ENCODE measurements at regions not wholly inside any gene's neighbourhood (a gene's known extent, or its start where the extent isn't known, plus 50 kb on each side); places are given as distances from the start of the nearest gene placed in this dataset.

- WGBS, 2 experiments (ENCODE audit: extremely low coverage in 2 of 2, insufficient read length in 1 of 2): 29% methylated on average over 1 of the region's 2 CpGs; no CpG with 5 or more reads in 1 of the 2 experiments
- H3K36me3 ChIP-seq (ENCODE audit: control insufficient read depth, insufficient read depth, low read length): no peaks in the 10 kb centered on the region
These were observed 212.8 kb downstream of the SPANXN3 start for GRCh38 chrX:143304518-143304917.

More at GRCh38 chrX:143304518-143304917, 212.8 kb downstream of the SPANXN3 start:
- H3K18ac ChIP-seq (ENCODE audit: low read depth, low read length): no peak overlapping the region
- no peak overlapping the region for H3K4ac ChIP-seq (ENCODE audit: low read depth, low read length)
- ChIA-PET CTCF (no interaction called here), POLR2A (ENCODE audit: unreplicated experiment) (no interaction called here)
- no peak overlapping the region for H2AK5ac ChIP-seq (ENCODE audit: low read depth, low read length)
- dilution Hi-C loops (cut with HindIII; ENCODE audit: low sequenced_read_pairs, unreplicated experiment): no loop called here
- H3K9me1 ChIP-seq (ENCODE audit: insufficient read depth, low read length): no peaks in the 10 kb centered on the region
- H2BK120ac ChIP-seq (ENCODE audit: low read depth, low read length): no peak overlapping the region
- in situ Hi-C loops (cut with MboI; ENCODE audit: low sequenced_read_pairs): no loop called here
- H2BK20ac ChIP-seq (ENCODE audit: low read depth, low read length): no peak overlapping the region
- no peak overlapping the region for H3K14ac ChIP-seq (replicated peaks; ENCODE audit: low read depth, low read length)
- H2AFZ ChIP-seq (replicated peaks; ENCODE audit: low read length, poor library complexity): no peak overlapping the region
- no peak overlapping the region for H3K4me3 ChIP-seq (ENCODE audit: insufficient read depth, low read depth, low read length)
- no TSS peak for BruUV-seq (replicated peaks)
- intact Hi-C loops (cut with micrococcal nuclease): no loop called here
- H2BK15ac ChIP-seq (ENCODE audit: low read depth, low read length): no peak overlapping the region
- DNase-seq: no peak
- no peaks in the 10 kb centered on the region for H3K79me1 ChIP-seq (ENCODE audit: low read depth in 1 of 2, low read length in 2 of 2)
- H4K91ac ChIP-seq (ENCODE audit: insufficient read depth, low read depth, low read length): no peak overlapping the region
- no peak overlapping the region for H3K4me2 ChIP-seq (ENCODE audit: low read depth, low read length)
- H3K9ac ChIP-seq (ENCODE audit: low read depth, low read length): no peak overlapping the region
- H3K56ac ChIP-seq (ENCODE audit: extremely low read depth, insufficient read depth, low read length): no peak overlapping the region
- no peak overlapping the region for H3K23ac ChIP-seq (ENCODE audit: low read depth, low read length)
- no peaks in the 10 kb centered on the region for H3K4me1 ChIP-seq (ENCODE audit: control insufficient read depth, insufficient read depth, low read length)
- no peak for TF ChIP-seq NFE2L2 (IDR thresholded peaks at IDR 0.05; ENCODE audit: low read depth, low read length)
- TF ChIP-seq MAZ (IDR thresholded peaks at IDR 0.05; ENCODE audit: borderline replicate concordance, low read depth, low read length): no peak
- TF ChIP-seq MAFK (IDR thresholded peaks at IDR 0.05; ENCODE audit: low read depth, low read length): no peak
- TF ChIP-seq CEBPB (IDR thresholded peaks at IDR 0.05; ENCODE audit: low read depth, low read length): no peak
- no peak for TF ChIP-seq FOS (IDR thresholded peaks at IDR 0.05; ENCODE audit: low read depth, low read length)
- no peak for TF ChIP-seq RAD21 (IDR thresholded peaks at IDR 0.05; ENCODE audit: low read length)
- TF ChIP-seq USF2 (IDR thresholded peaks at IDR 0.05; ENCODE audit: low read depth, low read length): no peak
- no peak for TF ChIP-seq RFX5 (IDR thresholded peaks at IDR 0.05; ENCODE audit: low read depth, low read length)
- TF ChIP-seq BHLHE40 (IDR thresholded peaks at IDR 0.05; ENCODE audit: low read depth, low read length): no peak
- TF ChIP-seq SMC3 (IDR thresholded peaks at IDR 0.05; ENCODE audit: low read depth, low read length): no peak
- TF ChIP-seq RCOR1 (IDR thresholded peaks at IDR 0.05; ENCODE audit: insufficient replicate concordance, low read length): no peak
- no peak for TF ChIP-seq ELK1 (IDR thresholded peaks at IDR 0.05; ENCODE audit: borderline replicate concordance, low read depth, low read length)
- no peak for TF ChIP-seq POLR2A (IDR thresholded peaks at IDR 0.05; ENCODE audit: low read depth, low read length)
- TF ChIP-seq CHD1 (IDR thresholded peaks at IDR 0.05; ENCODE audit: low read depth, low read length): no peak
- no peak for TF ChIP-seq CTCF (conservative IDR thresholded peaks at IDR 0.05; ENCODE audit: low read depth, low read length)
- no peak for TF ChIP-seq MXI1 (IDR thresholded peaks at IDR 0.05; ENCODE audit: borderline replicate concordance, low read depth, low read length)
- no peak overlapping the region for H2AK9ac ChIP-seq (replicated peaks; ENCODE audit: low read depth, low read length, poor library complexity)
- no peak overlapping the region for H4K8ac ChIP-seq (ENCODE audit: low read depth in 2 of 2, low read length in 2 of 2)
- no peaks in the 10 kb centered on the region for H3K9me3 ChIP-seq (ENCODE audit: control insufficient read depth, insufficient read depth, low read length)
- H2BK5ac ChIP-seq (ENCODE audit: low read depth, low read length, poor library complexity, severe bottlenecking): no peak overlapping the region
- no peaks in the 10 kb centered on the region for H3K27me3 ChIP-seq (ENCODE audit: control insufficient read depth, insufficient read depth, low read length)
- no peak for ATAC-seq (ENCODE audit: low read depth)
- no peaks in the 10 kb centered on the region for H4K20me1 ChIP-seq (ENCODE audit: insufficient read depth, low read length)
- no peak overlapping the region for H4K5ac ChIP-seq (ENCODE audit: low read depth, low read length)
- H3K27ac ChIP-seq (ENCODE audit: insufficient read depth, low read length): no peak overlapping the region

Data from IMR-90 (cell line).